ENCODE measurements at regions not wholly inside any gene's neighbourhood (a gene's known extent, or its start where the extent isn't known, plus 50 kb on each side); places are given as distances from the start of the nearest gene placed in this dataset.

DNA sequence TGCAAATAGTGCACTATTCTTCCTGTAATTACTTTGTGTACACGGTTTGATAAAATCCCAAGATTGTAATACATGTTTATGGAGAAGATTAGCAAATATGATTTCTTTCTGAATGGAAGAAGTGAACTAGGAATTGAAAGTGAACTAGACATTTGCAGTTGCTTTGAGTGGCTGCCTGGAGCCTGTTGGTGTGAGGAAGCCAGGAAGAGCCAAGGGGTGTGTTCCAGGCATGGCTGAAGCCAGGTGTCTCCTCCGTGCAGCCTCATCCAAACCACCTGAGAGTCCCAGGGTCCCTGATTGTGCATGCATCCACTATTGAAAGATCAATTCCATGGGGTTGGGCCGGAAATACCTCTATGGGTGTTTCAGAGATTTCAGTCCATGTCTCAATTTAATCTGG is 253.1 kb upstream of the SHH start:
- TF ChIP-seq POLR2A (IDR thresholded peaks at IDR 0.05) (no peak), POLR2AphosphoS5 (IDR thresholded peaks at IDR 0.05) (no peak), EP300 (IDR thresholded peaks at IDR 0.05) (no peak)
- TF ChIP-seq, protein P1, sequence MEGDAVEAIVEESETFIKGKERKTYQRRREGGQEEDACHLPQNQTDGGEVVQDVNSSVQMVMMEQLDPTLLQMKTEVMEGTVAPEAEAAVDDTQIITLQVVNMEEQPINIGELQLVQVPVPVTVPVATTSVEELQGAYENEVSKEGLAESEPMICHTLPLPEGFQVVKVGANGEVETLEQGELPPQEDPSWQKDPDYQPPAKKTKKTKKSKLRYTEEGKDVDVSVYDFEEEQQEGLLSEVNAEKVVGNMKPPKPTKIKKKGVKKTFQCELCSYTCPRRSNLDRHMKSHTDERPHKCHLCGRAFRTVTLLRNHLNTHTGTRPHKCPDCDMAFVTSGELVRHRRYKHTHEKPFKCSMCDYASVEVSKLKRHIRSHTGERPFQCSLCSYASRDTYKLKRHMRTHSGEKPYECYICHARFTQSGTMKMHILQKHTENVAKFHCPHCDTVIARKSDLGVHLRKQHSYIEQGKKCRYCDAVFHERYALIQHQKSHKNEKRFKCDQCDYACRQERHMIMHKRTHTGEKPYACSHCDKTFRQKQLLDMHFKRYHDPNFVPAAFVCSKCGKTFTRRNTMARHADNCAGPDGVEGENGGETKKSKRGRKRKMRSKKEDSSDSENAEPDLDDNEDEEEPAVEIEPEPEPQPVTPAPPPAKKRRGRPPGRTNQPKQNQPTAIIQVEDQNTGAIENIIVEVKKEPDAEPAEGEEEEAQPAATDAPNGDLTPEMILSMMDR (IDR thresholded peaks at IDR 0.05) = no peak

All from suprapubic skin (tissue), 4 donors.